Activated T-helper 17 cell treated with anti-CD3 and anti-CD28 coated beads, Interleukin-2, amount 50 U/mL, for 72 hours (primary cell): ENCODE measurements at regions not wholly inside any gene's neighbourhood (a gene's known extent, or its start where the extent isn't known, plus 50 kb on each side); places are given as distances from the start of the nearest gene placed in this dataset.
"Not testable (repeated sequence)": the region's sequence is repeated elsewhere in the genome, so short reads cannot be mapped to it uniquely, and the experiment has no call there.

Source experiments
- ATAC-seq: fragments of 150-1000 bp; cut with Tn5 transposase; replicated peaks from 2 replicates; pipeline ENCODE4 v1.10.0; 2021; ENCODE audit warnings: mild to moderate bottlenecking, moderate library complexity
- H3K27ac Mint-ChIP-seq: one replicate; pipeline ENCODE4 v1.8.0; 2022; ENCODE audit warnings: mixed read lengths
- H3K27me3 Mint-ChIP-seq: one replicate; pipeline ENCODE4 v1.8.0; 2022; ENCODE audit warnings: mixed read lengths
- H3K36me3 Mint-ChIP-seq: one replicate; pipeline ENCODE4 v1.8.0; 2022; ENCODE audit warnings: low read depth, mild to moderate bottlenecking, mixed read lengths
- H3K4me1 Mint-ChIP-seq: one replicate; pipeline ENCODE4 v1.8.0; 2022; ENCODE audit warnings: mixed read lengths
- H3K4me3 Mint-ChIP-seq: one replicate; pipeline ENCODE4 v1.8.0; 2022; ENCODE audit warnings: mild to moderate bottlenecking, mixed read lengths
- H3K9me3 Mint-ChIP-seq: one replicate; pipeline ENCODE4 v1.8.0; 2022; ENCODE audit warnings: mixed read lengths

DNA sequence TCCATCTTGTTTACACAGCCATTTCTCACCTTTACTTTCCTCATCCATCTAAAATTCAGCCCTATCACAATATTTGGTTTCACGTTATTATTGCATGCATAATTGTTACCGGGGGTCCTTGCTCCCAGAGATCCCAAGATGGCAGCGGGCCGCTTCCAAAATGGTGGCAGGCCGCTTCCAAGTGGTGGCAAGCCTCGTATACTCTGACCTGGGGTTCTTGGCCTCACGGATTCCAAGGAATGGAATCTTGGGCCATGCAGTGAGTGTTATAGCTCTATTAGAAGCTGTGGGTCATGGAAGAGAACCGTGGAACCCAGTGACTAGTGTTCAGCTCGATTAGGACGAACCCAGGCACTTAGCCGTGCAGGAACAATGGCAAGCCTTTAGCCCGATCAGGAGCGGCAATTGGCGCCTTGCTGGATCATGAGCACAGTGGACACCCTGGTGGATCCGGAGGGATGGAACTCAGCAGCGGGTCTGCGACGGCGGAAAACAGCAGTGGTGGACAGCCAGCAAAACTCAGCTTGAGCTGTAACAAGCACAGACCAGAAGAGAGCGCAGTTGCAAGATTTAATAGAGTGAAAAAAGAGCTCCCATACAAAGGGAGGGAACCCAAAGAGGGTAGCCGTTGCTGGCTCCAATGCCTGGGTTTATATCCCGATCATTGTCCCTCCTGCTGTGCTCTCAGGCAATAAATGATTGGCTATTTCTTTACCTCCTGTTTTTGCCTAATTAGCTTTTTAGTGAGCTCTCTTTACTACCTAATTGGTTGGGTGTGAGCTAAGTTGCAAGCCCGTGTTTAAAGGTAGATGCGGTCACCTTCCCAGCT lies 756.2 kb upstream of the CTNND2 start:
- not testable (repeated sequence) for ATAC-seq, H3K4me3 Mint-ChIP-seq, H3K36me3 Mint-ChIP-seq, H3K27ac Mint-ChIP-seq, H3K4me1 Mint-ChIP-seq, H3K27me3 Mint-ChIP-seq
- H3K9me3 Mint-ChIP-seq = peaks cover 32% of the 10 kb centered on the region

DNA sequence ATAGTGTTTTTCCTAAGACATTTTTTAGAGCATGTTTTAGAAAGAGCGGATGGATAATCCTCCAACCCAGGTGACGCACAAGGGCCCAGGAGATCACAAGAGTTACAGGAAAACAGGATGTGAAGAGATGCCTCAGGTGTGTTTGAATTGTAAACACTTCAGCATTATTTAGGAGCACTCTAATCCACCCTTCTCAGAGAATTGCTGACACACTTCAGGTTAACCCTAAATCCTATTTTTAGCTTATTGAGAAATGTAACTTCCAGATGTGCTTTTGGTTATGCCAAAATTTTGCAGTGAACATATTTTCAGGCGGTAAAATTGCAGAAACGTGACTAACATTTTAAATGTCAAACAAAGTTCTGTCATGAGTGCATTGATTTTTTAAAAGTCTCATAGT lies 755.4 kb upstream of the CTNND2 start:
- ATAC-seq = no peak
- Mint-ChIP-seq H3K27ac (no peak overlapping the region), H3K9me3 (peaks cover 32% of the 10 kb centered on the region), H3K36me3 (no peaks in the 10 kb centered on the region), H3K4me3 (no peak overlapping the region), H3K4me1 (no peaks in the 10 kb centered on the region), H3K27me3 (no peaks in the 10 kb centered on the region)

DNA sequence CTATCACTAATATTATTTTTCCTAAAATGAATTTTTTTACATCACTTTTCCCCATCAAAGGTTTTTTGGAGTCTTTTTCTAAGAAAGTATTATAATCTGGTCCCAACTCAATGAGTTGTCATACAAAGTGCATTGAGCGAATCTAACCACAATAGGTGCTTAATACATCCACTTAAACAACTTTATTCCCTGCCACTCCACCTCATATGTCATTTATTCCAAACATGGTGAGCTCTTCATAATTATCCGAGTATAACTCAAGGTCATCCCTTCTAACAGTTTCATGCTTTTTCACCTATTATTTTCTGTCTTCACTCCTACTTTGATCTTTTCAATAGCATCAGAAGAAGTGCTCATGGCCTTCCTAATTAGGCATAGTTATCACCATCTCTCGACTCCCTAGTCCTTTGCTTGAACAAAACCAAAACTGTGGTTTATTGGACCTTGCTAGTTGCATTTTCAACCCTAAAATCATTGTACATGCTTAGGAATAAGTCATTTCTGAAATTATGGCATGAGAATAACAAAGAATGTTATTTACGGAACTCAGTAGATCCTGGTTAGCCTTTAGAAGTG lies 754.7 kb upstream of the CTNND2 start:
- Mint-ChIP-seq H3K27ac (no peak overlapping the region), H3K9me3 (peaks cover 29% of the 10 kb centered on the region)
- no peak for ATAC-seq

DNA sequence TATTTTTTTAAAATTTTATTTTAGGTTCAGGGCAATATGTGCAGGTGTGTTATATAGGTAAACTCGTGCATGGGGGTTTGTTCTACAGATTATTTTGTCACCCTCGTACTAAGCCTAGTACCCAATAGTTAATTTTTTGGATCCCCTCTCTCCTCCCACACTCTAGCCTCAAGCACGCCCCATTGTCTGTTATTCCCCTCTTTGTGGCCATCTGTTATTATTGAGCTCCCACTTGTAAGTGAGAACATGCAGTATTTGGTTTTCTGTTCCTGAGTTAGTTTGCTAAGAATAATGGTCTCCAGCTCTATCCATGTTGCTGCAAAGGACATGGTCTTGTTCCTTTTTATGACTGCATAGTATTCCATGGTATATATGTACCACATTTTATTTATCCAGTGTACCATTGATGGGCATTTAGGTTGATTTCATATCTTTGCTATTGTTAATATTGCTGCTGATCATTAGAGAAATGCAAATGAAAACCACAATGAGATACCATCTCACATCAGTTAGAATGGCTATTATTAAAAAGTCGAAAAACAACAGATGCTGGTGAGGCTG lies 753.7 kb upstream of the CTNND2 start:
- not testable (repeated sequence) for H3K27ac Mint-ChIP-seq, H3K27me3 Mint-ChIP-seq, H3K36me3 Mint-ChIP-seq, H3K4me3 Mint-ChIP-seq, ATAC-seq, H3K4me1 Mint-ChIP-seq
- H3K9me3 Mint-ChIP-seq = peaks cover 24% of the 10 kb centered on the region

More for the DNA sequence above, 754.7 kb upstream of the CTNND2 start:
- H3K4me3 Mint-ChIP-seq = no peak overlapping the region
- no peaks in the 10 kb centered on the region for H3K27me3 Mint-ChIP-seq
- no peaks in the 10 kb centered on the region for H3K4me1 Mint-ChIP-seq
- no peaks in the 10 kb centered on the region for H3K36me3 Mint-ChIP-seq

DNA sequence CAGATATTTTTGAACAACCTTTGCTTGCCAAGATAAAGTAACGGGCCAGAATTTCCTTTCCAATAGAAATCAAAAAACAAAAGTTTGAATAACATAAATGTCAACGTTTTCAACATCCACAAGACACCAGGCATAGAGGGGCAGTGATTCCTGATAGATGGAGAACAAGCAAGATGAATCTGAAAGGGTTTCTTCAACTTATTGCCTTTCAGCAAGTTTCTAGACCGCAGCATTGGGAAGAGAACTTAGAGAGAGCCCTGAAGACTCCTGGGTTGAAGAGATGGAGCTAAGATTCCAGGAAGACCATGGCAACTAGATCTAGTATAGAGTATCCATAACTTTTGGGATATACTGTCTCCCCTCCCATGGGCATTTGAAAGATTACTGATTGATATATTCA lies 751.4 kb upstream of the CTNND2 start:
- Mint-ChIP-seq H3K27me3 (no peaks in the 10 kb centered on the region), H3K9me3 (peaks cover 23% of the 10 kb centered on the region), H3K27ac (no peak overlapping the region), H3K4me1 (no peaks in the 10 kb centered on the region), H3K36me3 (no peaks in the 10 kb centered on the region), H3K4me3 (no peak overlapping the region)
- ATAC-seq = no peak

DNA sequence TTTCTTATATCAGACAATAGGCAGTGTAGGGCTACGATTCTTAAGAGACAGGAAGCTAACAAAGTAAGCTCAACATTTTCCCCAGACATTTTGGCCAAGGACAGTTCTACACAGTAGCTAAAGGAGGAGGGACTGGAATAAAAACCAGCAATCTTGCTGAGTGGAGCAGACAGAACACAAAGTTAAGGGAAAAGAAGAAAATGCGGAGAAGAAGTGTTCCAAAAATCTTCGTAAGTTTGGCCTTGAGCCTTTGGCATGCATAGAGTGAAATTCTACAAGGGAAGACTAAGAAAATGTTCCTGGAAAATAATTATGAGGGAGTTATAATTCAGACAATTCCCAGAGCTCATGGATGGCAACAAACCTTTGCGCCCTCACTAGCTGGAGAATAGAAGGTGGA lies 748.0 kb upstream of the CTNND2 start:
- Mint-ChIP-seq H3K9me3 (peaks cover 15% of the 10 kb centered on the region), H3K27ac (no peak overlapping the region)

DNA sequence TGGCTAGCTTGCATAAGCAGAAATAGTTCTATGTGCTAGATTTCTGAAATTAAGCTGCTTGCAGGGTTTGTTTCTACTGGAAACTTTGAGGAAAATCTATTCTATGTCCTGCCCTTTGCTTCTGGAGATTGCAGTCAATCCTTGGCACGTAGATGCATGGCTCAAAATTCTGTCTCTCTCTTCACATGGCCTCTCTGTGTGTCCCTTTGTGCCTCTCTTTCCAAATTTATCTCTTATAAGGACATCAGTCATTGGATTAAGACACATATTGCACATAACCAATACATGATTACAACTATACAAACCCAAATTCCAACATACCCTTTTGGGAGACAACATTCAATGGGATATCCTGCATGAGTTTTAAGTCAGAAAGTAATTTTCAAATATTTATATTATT lies 744.3 kb upstream of the CTNND2 start:
- no peak overlapping the region for H3K4me3 Mint-ChIP-seq
- H3K9me3 Mint-ChIP-seq = peaks cover 16% of the 10 kb centered on the region
- H3K27ac Mint-ChIP-seq = no peak overlapping the region

More for the DNA sequence above, 748.0 kb upstream of the CTNND2 start:
- Mint-ChIP-seq H3K36me3 (no peaks in the 10 kb centered on the region), H3K27me3 (no peaks in the 10 kb centered on the region), H3K4me3 (no peak overlapping the region), H3K4me1 (no peaks in the 10 kb centered on the region)
- no peak for ATAC-seq

DNA sequence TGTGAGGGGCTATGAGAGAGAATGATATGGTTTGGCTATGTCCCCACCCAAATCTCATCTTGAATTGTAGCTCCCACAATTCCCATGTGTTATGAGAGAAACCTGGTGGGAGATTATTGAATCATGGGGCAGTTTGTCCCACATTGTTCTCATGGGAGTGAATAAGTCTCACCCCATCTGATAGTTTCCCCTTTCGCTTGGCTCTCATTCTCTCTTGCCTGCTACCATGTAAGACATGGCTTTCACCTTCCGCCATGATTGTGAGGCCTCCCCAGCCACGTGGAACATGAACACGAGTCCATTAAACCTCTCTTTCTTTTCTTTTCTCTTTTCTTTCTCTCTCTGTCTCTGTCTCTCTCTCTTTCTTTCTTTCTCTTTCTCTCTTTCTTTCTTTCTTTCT lies 743.4 kb upstream of the CTNND2 start:
- H3K4me1 Mint-ChIP-seq = no peaks in the 10 kb centered on the region
- H3K36me3 Mint-ChIP-seq = no peaks in the 10 kb centered on the region
- no peak overlapping the region for H3K4me3 Mint-ChIP-seq
- no peaks in the 10 kb centered on the region for H3K27me3 Mint-ChIP-seq
- peaks cover 16% of the 10 kb centered on the region for H3K9me3 Mint-ChIP-seq
- no peak overlapping the region for H3K27ac Mint-ChIP-seq
- ATAC-seq = no peak

More for the DNA sequence above, 744.3 kb upstream of the CTNND2 start:
- Mint-ChIP-seq H3K27me3 (no peaks in the 10 kb centered on the region), H3K36me3 (no peaks in the 10 kb centered on the region), H3K4me1 (no peaks in the 10 kb centered on the region)
- no peak for ATAC-seq

DNA sequence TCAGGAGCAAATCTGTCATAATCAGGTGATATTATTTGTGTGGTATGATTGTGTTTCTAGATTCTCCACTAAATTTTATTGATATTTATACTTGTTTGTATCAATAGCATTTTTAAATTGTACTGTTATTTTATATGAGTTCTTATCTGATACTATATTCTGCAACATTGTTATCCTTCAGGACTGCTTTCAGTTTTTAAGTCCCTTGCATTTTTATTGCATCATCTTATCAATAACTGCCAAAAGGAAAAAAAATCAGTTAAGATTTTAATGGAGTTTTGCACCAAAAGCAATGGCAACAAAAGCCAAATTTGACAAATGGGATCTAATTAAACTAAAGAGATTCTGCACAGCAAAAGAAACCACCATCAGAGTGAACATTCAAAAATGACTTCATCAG lies 741.3 kb upstream of the CTNND2 start:
- no peaks in the 10 kb centered on the region for H3K36me3 Mint-ChIP-seq
- no peaks in the 10 kb centered on the region for H3K27me3 Mint-ChIP-seq
- H3K4me3 Mint-ChIP-seq = no peak overlapping the region

DNA sequence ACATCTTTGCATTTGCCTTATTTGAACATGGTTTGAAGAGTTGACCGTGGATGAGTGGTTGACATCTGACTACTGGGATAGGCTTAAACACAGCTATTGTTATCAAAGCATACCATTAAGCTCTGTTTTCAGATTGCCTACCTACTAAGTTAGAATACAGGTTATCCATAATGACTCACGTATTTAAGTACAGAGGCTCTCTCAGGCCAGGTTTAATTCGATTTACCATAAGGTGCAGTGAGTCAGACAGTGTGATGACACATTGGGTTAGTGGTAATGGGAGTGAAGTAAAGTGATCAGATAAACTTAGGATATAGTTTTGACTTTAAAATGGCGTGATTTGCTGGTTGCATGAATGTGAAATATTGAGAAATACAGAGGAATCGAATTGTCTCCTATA lies 732.0 kb upstream of the CTNND2 start:
- Mint-ChIP-seq H3K27me3 (no peaks in the 10 kb centered on the region), H3K27ac (no peak overlapping the region), H3K4me1 (no peaks in the 10 kb centered on the region), H3K36me3 (no peaks in the 10 kb centered on the region), H3K9me3 (peaks cover 15% of the 10 kb centered on the region), H3K4me3 (no peak overlapping the region)
- no peak for ATAC-seq

More for the DNA sequence above, 741.3 kb upstream of the CTNND2 start:
- no peak for ATAC-seq
- Mint-ChIP-seq H3K4me1 (no peaks in the 10 kb centered on the region), H3K9me3 (peaks cover 12% of the 10 kb centered on the region), H3K27ac (no peak overlapping the region)

DNA sequence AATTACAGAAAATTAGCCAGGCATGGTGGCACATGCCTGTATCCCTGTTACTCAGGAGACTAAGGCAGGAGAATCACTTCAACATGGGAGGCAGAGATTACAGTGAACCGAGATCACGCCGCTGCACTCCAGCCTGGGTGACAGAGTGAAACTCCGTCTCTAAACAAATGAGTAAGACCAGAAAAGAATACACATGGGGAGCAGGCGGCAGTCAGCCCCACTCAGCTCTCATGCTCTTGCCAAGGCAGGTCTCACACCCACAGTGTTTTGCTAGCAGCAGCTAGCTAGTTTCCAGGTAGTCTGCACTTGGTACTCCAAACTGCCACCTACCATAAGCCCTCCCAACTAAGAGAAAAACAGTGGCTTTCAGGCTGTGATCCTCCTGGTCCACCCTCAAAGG lies 722.3 kb upstream of the CTNND2 start:
- no peaks in the 10 kb centered on the region for H3K4me1 Mint-ChIP-seq
- H3K36me3 Mint-ChIP-seq = no peaks in the 10 kb centered on the region
- H3K27me3 Mint-ChIP-seq = no peaks in the 10 kb centered on the region
- peaks cover 5% of the 10 kb centered on the region for H3K9me3 Mint-ChIP-seq
- no peak overlapping the region for H3K27ac Mint-ChIP-seq
- no peak overlapping the region for H3K4me3 Mint-ChIP-seq
- ATAC-seq = no peak

DNA sequence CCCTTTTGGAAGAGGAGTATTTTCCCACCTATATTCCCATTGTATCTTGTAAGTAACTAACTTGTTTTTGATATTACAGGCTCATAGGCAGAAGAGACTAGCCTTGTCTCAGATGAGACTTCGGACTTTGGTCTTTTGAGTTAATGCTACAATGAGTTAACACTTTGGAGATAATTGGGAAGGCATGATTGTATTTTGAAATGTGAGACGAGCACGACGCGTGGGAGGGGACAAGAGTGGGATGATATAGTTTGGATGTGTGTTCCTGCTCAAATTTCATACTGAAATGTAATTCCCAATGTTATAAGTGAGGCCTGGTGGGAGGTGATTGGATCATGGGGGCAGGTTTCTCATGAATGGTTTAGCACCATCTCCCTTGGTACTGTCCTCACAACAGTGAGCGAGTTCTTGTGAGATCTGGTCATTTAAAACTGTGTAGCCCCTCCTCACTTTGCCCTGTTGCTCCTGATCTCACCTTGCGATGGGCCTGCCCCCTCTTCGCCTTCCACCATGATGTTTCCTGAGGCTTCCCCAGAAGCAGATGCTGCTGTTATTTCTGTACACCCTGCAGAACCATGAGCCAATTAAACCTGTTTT lies 721.5 kb upstream of the CTNND2 start:
- no peaks in the 10 kb centered on the region for H3K36me3 Mint-ChIP-seq
- ATAC-seq = no peak
- H3K4me1 Mint-ChIP-seq = no peaks in the 10 kb centered on the region
- H3K27ac Mint-ChIP-seq = no peak overlapping the region
- H3K27me3 Mint-ChIP-seq = no peaks in the 10 kb centered on the region
- H3K4me3 Mint-ChIP-seq = no peak overlapping the region
- H3K9me3 Mint-ChIP-seq = peaks cover 5% of the 10 kb centered on the region

DNA sequence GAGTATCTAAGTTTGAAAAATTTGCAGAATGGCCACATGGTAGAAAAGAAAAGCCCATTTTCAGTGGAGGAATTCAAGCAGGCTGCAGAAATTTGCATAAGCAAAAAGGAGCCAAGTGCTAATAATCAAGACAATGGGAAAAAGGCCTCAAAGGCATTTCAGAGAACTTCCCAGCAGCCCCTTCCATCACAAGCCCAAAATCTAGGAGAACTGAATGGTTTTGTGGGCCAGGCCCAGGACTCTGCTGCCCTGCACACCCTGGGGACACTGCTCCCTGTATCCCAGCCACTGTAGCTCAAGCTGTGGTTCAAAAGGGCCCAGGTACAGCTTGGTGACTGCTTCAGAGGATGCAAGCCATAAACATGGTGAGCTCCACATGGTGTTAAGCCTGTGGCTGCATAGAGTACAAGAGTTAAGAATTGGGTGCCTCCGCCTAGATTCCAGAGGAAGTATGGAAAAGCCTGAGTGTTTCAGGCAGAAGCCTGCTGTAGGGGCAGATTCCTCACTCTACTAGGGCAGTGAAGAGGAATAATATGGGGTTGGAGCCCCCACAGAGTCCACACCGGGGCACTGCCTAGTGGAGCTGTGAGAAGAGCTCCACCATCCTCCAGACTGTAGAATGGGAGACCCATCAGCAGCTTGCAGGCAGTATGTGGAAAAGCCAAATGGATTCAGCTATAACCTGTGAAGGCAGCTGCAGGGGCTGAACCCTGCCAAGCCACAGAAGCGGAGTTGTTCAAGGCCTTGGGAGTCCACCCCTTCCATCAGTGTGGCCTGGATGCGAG lies 720.7 kb upstream of the CTNND2 start:
- ATAC-seq = no peak
- Mint-ChIP-seq H3K36me3 (no peaks in the 10 kb centered on the region), H3K27me3 (no peaks in the 10 kb centered on the region), H3K4me3 (no peak overlapping the region), H3K27ac (no peak overlapping the region), H3K4me1 (no peaks in the 10 kb centered on the region), H3K9me3 (peaks cover 6% of the 10 kb centered on the region)

DNA sequence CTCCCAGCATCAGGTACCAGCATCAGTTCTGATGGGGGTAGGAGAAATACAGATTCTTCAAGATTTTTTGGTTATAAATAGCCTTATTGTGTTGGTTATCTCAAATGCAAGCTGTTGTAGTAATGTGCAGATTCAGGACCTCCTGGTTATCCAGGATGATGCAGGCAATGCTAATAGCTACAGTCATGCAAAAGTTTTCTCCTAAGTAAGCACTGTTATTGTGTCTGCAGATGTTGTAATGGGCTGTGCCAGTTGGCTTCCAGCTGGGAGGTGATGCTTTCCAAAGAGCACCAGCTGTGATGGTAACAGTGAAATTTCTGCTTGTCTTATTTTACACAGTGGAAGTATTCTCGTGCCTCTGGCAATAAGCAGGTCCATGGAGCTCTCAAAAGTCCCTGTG lies 719.2 kb upstream of the CTNND2 start:
- Mint-ChIP-seq H3K36me3 (no peaks in the 10 kb centered on the region), H3K9me3 (peaks cover 10% of the 10 kb centered on the region), H3K27me3 (no peaks in the 10 kb centered on the region), H3K4me3 (no peak overlapping the region), H3K27ac (no peak overlapping the region), H3K4me1 (no peaks in the 10 kb centered on the region)
- ATAC-seq = no peak
